HAP-1 (cell line): ENCODE measurements at regions not wholly inside any gene's neighbourhood (a gene's known extent, or its start where the extent isn't known, plus 50 kb on each side); places are given as distances from the start of the nearest gene placed in this dataset.

Experiments
- DNase-seq, 2 experiments: peaks; one replicate each; pipeline ENCODE4 v3.0.0-alpha.2; 2016 to 2020; ENCODE audit warnings: low spot score in 2 of 2
- H3K27me3 ChIP-seq: fragments of 250-450 bp; sonication (Bioruptor Pico); 2 replicates; pipeline ENCODE4 v1.5.1; 2020; ENCODE audit warnings: low read depth, mild to moderate bottlenecking, moderate library complexity
- H3K36me3 ChIP-seq: fragments of 250-450 bp; sonication (Bioruptor Pico); replicated peaks from 2 replicates; pipeline ENCODE4 v1.5.1; 2020; ENCODE audit warnings: mild to moderate bottlenecking
- H3K4me1 ChIP-seq: fragments of 250-450 bp; sonication (Bioruptor Pico); 2 replicates; pipeline ENCODE4 v1.5.1; 2020; ENCODE audit warnings: mild to moderate bottlenecking
- H3K4me3 ChIP-seq: fragments of 250-450 bp; sonication (Bioruptor Pico); 2 replicates; pipeline ENCODE4 v1.5.1; 2020; ENCODE audit warnings: mild to moderate bottlenecking, moderate library complexity
- H3K9me3 ChIP-seq: fragments of 250-450 bp; sonication (Bioruptor Pico); 2 replicates; pipeline ENCODE4 v1.5.1; 2020; ENCODE audit warnings: mild to moderate bottlenecking, moderate library complexity
- in situ Hi-C: fragments of 300-500 bp; cut with MboI; formaldehyde crosslinking; loops from 3 replicates; pipeline ENCODE4 v1.14.3; 2020; ENCODE audit warnings: low sequenced_read_pairs, inconsistent platforms, mixed read lengths

DNA sequence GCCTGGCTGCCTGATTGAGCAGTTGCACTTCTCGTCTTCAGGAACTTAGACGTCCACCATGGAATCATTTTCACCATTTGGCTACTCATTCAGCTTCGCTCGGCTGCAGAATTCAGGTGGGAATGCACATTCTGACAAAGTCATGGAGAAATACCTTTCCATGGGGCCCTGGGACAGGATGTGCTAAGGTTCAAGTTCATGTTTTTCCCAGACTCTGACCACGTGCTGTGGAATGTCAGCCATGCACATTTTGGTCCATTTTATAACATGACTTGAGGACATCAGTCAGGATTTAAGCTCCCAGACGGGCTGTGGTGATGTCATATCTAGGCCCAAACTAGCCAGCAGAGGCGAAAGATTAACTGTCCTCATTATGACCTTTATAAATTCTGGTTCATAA is 205.3 kb downstream of the TBXT start:
- no peaks in the 10 kb centered on the region for H3K36me3 ChIP-seq
- in situ Hi-C loops = no loop called here
- no peaks in the 10 kb centered on the region for H3K9me3 ChIP-seq
- H3K27me3 ChIP-seq = no peaks in the 10 kb centered on the region
- no peaks in the 10 kb centered on the region for H3K4me1 ChIP-seq
- DNase-seq = no peak
- H3K4me3 ChIP-seq = no peak overlapping the region

DNA sequence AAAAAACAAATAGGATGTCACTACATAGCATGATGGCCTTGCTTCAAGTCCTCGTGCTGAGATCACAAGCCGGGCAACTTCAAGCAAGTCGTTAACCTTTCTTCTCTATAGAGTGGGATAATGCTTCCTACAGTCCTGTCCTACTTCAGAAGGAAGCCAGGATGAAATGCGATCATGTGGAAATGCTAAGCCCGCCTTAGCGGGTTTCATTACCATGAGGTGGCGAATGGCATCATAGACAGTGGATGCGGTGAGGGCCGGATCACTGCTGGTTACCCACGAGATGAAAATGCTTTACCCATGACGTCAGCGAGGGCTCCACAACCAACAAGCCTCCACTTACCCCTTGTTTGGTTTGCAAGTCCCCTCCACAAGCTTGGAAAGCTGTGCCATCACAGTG is 206.4 kb downstream of the TBXT start:
- Histone ChIP-seq H3K4me3 (no peak overlapping the region), H3K27me3 (no peaks in the 10 kb centered on the region), H3K36me3 (no peaks in the 10 kb centered on the region), H3K4me1 (no peaks in the 10 kb centered on the region), H3K9me3 (no peaks in the 10 kb centered on the region)
- in situ Hi-C loops = no loop called here
- no peak for DNase-seq

DNA sequence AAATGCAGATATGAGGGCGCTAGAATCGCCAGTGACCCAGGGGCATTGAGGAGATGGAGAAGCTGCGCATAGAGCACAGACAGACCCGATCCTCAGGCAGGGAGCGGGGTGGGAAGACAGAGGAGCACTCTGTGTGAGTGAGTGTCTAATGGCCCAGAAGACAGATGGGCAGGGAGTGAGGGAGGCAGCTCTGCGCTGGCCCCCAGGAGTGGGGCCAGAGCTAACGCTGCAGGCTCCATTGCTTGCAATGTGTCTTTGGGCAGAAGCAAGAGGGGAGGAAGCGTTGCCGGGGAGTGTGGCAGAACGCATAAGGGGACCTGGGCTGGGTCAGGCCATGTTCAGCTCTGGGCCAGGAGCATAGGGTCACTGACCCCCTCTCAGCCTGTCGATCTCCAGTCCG is 207.0 kb downstream of the TBXT start:
- no peak for DNase-seq
- no peaks in the 10 kb centered on the region for H3K9me3 ChIP-seq
- no peaks in the 10 kb centered on the region for H3K36me3 ChIP-seq
- H3K4me1 ChIP-seq = no peaks in the 10 kb centered on the region
- no peak overlapping the region for H3K4me3 ChIP-seq
- no peaks in the 10 kb centered on the region for H3K27me3 ChIP-seq
- in situ Hi-C loops = no loop called here

DNA sequence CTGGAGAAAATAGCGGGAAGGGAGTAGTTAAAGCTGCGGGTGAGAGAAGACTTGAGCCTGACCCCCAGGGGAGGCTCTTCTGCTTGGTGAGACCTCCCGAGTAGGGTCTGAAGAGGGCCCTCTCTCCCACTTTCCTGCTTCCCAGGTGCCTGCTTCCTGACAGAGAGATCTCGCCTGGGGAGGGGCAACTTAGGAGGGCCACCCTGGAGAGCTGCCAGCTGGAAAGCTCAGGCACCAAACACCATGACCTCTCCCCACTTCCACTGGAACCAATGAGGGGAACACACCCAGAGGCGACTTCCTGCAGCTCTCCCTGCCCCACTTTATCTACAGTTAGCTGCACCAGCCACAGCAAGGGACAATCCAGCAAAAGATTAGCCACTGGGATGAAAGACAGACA is 208.0 kb downstream of the TBXT start:
- DNase-seq = no peak
- no peaks in the 10 kb centered on the region for H3K9me3 ChIP-seq
- no peaks in the 10 kb centered on the region for H3K27me3 ChIP-seq
- no peaks in the 10 kb centered on the region for H3K36me3 ChIP-seq
- no peak overlapping the region for H3K4me3 ChIP-seq
- no peaks in the 10 kb centered on the region for H3K4me1 ChIP-seq
- in situ Hi-C loops = no loop called here

DNA sequence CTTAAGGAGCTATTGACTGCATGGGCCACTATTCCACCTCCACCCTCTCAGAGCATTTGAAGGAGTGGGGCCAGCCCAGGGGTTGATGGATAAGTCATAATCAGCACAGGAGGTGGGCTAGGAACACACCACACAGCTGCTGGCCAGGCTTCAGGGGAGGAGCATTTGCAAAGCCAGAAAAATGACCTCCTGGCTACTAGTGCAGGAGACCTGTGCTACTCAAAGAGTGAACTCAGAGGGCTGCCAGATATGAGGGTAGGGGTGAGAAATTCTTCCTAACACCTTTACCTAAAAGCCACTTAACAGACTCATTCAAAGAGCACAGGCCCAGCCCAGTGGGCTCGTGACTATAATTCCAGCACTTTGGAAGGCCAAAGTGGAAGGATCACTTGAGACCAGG is 210.8 kb downstream of the TBXT start:
- no peaks in the 10 kb centered on the region for H3K36me3 ChIP-seq
- H3K4me3 ChIP-seq = no peak overlapping the region
- H3K4me1 ChIP-seq = no peaks in the 10 kb centered on the region
- DNase-seq = no peak
- no peaks in the 10 kb centered on the region for H3K27me3 ChIP-seq
- H3K9me3 ChIP-seq = no peaks in the 10 kb centered on the region
- in situ Hi-C loops = no loop called here

DNA sequence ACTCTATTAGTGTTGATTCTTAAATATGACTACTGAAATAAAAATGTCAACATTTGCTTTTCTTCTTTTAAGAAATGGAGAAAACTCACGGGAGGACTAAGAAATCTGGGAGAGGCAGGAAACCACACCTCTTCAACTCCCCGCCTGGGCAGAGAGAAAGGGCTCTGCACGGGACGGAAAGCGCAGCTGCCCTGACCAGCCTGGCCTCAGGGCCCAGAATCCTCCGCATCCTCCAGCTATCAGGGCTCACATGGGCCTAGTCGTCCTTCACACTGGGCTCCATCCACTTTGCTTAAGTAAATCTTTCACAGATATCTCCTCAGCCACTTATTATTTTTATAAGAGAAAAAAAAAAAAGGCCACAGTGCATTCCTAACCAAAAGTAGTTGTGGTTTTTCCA is 215.1 kb downstream of the TBXT start:
- Histone ChIP-seq H3K9me3 (no peaks in the 10 kb centered on the region), H3K27me3 (no peaks in the 10 kb centered on the region), H3K36me3 (no peaks in the 10 kb centered on the region), H3K4me3 (no peak overlapping the region), H3K4me1 (no peaks in the 10 kb centered on the region)
- in situ Hi-C loops = no loop called here
- DNase-seq = no peak

DNA sequence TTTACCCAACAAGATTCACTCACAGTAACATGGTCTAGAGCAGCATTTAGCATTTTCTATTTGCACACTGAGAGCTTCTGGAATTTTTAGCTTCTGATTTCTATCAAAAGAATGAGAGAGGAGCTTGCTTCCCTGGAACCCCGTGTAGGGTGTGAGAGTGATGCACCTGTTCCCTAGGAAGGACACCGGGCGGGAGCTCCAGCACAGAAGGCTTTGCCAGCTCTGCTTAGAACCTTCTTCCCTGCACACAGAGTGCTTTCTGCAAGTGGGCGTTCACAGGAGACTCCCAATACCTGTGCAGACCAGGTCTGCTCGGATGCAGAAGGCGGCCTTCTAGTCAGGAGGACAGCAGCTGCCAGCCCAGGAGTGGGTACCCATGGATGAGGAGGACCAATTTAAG is 217.3 kb downstream of the TBXT start:
- in situ Hi-C loops = no loop called here
- no peaks in the 10 kb centered on the region for H3K36me3 ChIP-seq
- no peaks in the 10 kb centered on the region for H3K4me1 ChIP-seq
- no peaks in the 10 kb centered on the region for H3K27me3 ChIP-seq
- no peaks in the 10 kb centered on the region for H3K9me3 ChIP-seq
- no peak overlapping the region for H3K4me3 ChIP-seq
- DNase-seq = no peak

DNA sequence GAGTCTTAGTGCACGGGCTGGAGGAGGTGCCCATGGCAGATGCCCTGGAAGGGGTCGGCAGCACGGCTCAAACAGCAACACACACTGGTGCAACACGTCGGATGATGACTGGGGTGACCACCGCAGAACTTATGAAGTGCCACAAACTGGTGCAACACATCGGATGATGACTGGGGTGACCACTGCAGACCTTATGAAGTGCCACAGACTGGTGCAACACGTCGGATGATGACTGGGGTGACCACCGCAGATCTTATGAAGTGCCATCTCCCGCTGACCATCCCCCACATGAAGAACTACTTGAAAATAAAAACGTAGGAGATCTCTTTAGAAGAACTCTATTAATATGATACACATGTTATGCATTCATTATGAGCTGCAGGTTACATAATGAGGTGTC is 218.3 kb downstream of the TBXT start:
- in situ Hi-C loops = no loop called here
- Histone ChIP-seq H3K36me3 (no peaks in the 10 kb centered on the region), H3K27me3 (no peaks in the 10 kb centered on the region), H3K4me3 (no peak overlapping the region), H3K9me3 (no peaks in the 10 kb centered on the region), H3K4me1 (no peaks in the 10 kb centered on the region)
- no peak for DNase-seq

DNA sequence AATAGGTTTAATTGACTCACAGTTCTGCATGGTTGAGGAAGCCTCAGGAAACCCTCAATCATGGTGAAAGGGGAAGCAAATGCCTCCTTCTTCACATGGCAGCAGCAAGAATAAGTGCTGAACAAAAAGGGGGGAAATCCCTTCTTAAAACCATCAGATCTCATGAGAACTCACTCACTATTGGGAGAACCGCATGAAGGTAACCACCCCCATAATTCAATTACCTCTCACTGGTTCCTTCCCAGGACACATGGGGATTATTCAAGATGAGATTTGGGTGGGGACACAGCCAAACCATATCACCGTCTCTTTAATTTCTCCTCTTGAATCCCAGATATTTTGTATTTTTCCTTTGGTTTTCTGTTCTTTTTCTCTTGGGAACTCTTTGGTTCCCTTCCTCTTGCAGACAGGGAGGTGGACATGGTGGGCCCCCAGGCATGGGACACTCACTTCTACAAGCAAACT is 223.6 kb downstream of the TBXT start:
- no peaks in the 10 kb centered on the region for H3K27me3 ChIP-seq
- in situ Hi-C loops = no loop called here
- H3K9me3 ChIP-seq = no peaks in the 10 kb centered on the region

DNA sequence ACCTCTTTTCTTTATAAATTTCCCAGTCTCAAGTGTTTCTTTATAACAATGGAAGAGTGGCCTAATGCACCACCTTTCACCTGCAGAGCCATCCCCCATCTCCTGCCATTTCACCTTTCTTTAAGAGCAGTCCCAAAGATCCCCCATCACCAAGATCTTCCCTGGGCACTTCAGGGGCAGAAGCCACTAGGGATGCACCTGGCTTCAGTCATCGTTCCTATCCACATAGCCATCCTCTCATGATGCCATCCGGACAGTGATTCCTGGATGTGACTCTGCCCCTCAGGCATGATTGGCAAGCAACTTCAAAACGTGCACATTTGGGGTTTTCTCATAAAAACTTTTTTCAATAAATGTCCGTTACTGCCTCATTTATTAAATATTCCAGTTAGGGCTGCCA is 225.9 kb downstream of the TBXT start:
- in situ Hi-C loops = no loop called here
- no peaks in the 10 kb centered on the region for H3K36me3 ChIP-seq
- H3K4me3 ChIP-seq = no peak overlapping the region
- H3K27me3 ChIP-seq = no peaks in the 10 kb centered on the region
- DNase-seq = no peak
- no peaks in the 10 kb centered on the region for H3K9me3 ChIP-seq
- no peaks in the 10 kb centered on the region for H3K4me1 ChIP-seq

More for the DNA sequence above, 223.6 kb downstream of the TBXT start:
- H3K4me1 ChIP-seq = no peaks in the 10 kb centered on the region
- no peak for DNase-seq
- H3K4me3 ChIP-seq = no peak overlapping the region
- no peaks in the 10 kb centered on the region for H3K36me3 ChIP-seq

DNA sequence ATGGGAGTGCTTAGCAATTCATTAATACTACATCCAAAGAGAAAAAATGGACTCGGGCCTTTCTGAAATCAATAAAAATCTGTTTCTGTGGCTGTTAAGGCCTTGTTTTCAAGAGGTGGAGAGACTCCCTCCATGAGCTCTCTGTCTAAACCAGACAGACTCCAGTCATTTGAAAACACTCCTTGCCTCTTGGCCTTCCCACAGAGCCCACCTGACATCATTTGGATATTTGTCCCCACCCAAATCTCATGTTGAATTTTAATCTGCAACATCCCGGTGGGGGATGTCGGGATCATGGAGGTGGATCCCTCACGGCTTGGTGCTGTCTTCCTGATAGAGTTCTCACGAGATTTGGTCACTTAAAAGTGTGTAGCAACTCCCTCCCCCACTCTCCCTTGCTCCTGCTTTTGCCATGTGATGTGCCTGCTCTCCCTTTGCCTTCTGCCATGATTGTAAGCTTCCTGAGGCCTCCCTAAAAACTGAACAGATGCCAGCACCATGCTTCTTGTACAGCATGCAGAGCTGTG is 226.3 kb downstream of the TBXT start:
- Histone ChIP-seq H3K4me1 (no peaks in the 10 kb centered on the region), H3K36me3 (no peaks in the 10 kb centered on the region), H3K4me3 (no peak overlapping the region), H3K27me3 (no peaks in the 10 kb centered on the region), H3K9me3 (no peaks in the 10 kb centered on the region)
- no peak for DNase-seq
- in situ Hi-C loops = no loop called here

DNA sequence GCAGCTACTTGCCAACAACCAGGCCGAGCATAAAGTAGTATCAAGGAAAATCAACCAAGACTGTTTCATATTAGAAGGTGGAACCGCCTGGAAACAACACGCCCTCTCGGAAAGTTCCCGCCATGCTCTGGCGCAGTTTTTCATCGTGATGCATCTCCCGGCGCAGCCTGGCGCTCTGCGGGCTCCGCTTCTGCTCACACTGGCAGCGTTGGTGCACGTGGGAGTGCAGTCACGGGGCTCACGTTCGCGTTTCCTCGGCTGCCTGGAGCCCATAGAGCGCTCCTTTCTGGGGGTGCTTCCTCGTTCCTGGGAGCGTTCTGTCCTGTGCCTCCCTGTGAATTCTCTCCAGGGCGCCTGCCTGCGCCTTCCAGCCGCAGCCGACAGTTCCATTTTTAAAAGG is 227.3 kb downstream of the TBXT start:
- Histone ChIP-seq H3K4me1 (no peaks in the 10 kb centered on the region), H3K4me3 (no peak overlapping the region), H3K9me3 (no peaks in the 10 kb centered on the region), H3K36me3 (no peaks in the 10 kb centered on the region), H3K27me3 (no peaks in the 10 kb centered on the region)
- no peak for DNase-seq
- in situ Hi-C loops = no loop called here

DNA sequence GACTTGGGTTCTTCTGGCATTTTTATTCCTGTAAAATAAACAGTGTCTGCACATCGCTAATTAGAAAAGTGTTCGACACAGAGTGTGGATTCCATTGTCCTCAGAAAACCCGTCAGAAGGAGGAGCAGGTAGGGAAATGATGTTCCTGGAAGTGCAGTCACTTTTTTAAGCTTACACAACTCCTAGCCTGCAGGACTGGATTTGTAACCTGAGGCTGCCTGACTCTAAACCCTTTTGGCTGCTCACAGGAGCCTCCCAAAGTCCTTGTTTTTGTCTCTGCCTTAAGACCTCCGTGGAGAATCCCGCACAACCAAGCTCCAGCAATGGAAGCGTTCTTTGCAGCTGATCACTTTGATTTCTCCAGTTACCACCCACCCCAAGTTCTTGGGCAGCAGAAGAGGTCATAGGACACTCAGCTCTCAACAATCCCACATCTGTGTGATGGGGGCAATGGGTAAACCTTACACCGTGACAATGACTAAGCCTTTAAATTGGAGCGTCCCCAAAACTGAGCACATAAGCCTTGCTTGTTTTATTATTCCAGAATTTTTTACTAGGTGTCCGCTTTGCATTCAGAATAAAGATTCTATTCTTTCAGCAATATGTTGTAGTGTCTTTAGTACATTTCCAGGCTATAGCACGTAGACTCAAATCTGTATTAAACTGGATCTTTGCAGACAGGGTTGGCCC is 227.9 kb downstream of the TBXT start:
- Histone ChIP-seq H3K4me3 (no peak overlapping the region), H3K4me1 (no peaks in the 10 kb centered on the region), H3K27me3 (no peaks in the 10 kb centered on the region), H3K36me3 (no peaks in the 10 kb centered on the region), H3K9me3 (no peaks in the 10 kb centered on the region)
- DNase-seq = no peak
- in situ Hi-C loops = no loop called here

DNA sequence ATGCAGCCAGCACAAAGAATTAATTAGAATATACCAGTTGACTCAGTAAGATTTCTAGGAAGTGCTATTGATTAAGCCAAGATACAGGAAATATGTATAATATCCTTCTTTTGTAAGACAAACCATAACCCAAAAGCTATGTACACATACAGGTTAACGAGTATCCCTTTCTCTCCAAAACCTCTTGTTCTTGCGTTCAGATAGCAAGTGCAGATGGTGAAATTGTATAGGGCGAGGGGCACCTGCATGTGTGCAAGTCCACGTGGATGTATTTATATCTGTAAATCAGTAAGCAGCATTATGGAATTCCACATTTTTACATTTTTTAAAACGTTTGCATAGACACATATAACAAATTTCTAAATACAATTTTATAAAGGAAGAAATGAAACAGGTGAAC is 228.6 kb downstream of the TBXT start:
- H3K4me3 ChIP-seq = no peak overlapping the region
- no peaks in the 10 kb centered on the region for H3K36me3 ChIP-seq
- H3K4me1 ChIP-seq = no peaks in the 10 kb centered on the region
- H3K9me3 ChIP-seq = no peaks in the 10 kb centered on the region
- in situ Hi-C loops = no loop called here
- no peak for DNase-seq
- no peaks in the 10 kb centered on the region for H3K27me3 ChIP-seq
